K562 (cell line): ENCODE measurements at regions not wholly inside any gene's neighbourhood (a gene's known extent, or its start where the extent isn't known, plus 50 kb on each side); places are given as distances from the start of the nearest gene placed in this dataset.

Source experiments
- E4F1 ChIP-seq: fragments of 250-450 bp; sonication (Bioruptor Pico); IDR thresholded peaks from 2 replicates; pipeline ENCODE4 v1.5.0; 2021; ENCODE audit warnings: mild to moderate bottlenecking, borderline replicate concordance
- HDAC6 ChIP-seq: IDR thresholded peaks from 2 replicates; pipeline ENCODE4 v1.6.1; 2012; ENCODE audit warnings: low read depth, mild to moderate bottlenecking, control low read depth, inconsistent platforms, low read length, moderate library complexity
- HNRNPH1 ChIP-seq: fragments of 200-400 bp; formaldehyde crosslinking; optimal IDR thresholded peaks from 2 replicates; pipeline ENCODE3; 2017; ENCODE audit warnings: low read depth, mild to moderate bottlenecking, low read length, moderate library complexity
- HNRNPL ChIP-seq: fragments of 200-400 bp; formaldehyde crosslinking; IDR thresholded peaks from 2 replicates; pipeline ENCODE4 v1.6.1; 2017; ENCODE audit warnings: low read depth, mild to moderate bottlenecking, low read length
- MXI1 ChIP-seq: IDR thresholded peaks from 2 replicates; pipeline ENCODE4 v1.6.1; 2011; ENCODE audit warnings: low read depth, mild to moderate bottlenecking, improper control_type of control experiment, low read length
- NR2C2 ChIP-seq, 2 experiments: fragments of 200-800 bp in 1 of 2; sonication (Bioruptor generic) in 1 of 2; sonication (generic) in 1 of 2; formaldehyde crosslinking in 1 of 2; IDR thresholded peaks; 2 replicates each; pipeline versions ENCODE4 v1.6.1 to v1.8.0; 2016 to 2022; ENCODE audit warnings: mild to moderate bottlenecking in 1 of 2, missing compliant biosample characterization in 1 of 2, missing genetic modification characterization in 1 of 2, missing genetic modification reagents in 1 of 2
- POLR2B ChIP-seq: fragments of 450-650 bp; IDR thresholded peaks from 2 replicates; pipeline ENCODE4 v1.6.1; 2018; ENCODE audit warnings: low read depth; ENCODE audit not compliant: partially characterized antibody
- PPARD ChIP-seq: fragments of 250-450 bp; sonication (Bioruptor Pico); IDR thresholded peaks from 2 replicates; pipeline ENCODE4 v1.8.0; 2022; ENCODE audit warnings: inconsistent platforms, mild to moderate bottlenecking, moderate library complexity
- PURB ChIP-seq: sonication (generic); formaldehyde crosslinking; IDR thresholded peaks from 2 replicates; pipeline ENCODE4 v1.9.0; 2021; ENCODE audit warnings: low read depth, mild to moderate bottlenecking, missing genetic modification reagents
- RAD51 ChIP-seq: fragments of 450-650 bp; IDR thresholded peaks from 2 replicates; pipeline ENCODE4 v1.7.1; 2016; ENCODE audit warnings: low read depth, mild to moderate bottlenecking, borderline replicate concordance
- SNIP1 ChIP-seq: fragments of 450-650 bp; IDR thresholded peaks from 2 replicates; pipeline ENCODE4 v1.7.1; 2017; ENCODE audit warnings: low read depth, mild to moderate bottlenecking
- TAF15 ChIP-seq: fragments of 200-400 bp; formaldehyde crosslinking; IDR thresholded peaks from 2 replicates; pipeline ENCODE4 v1.6.1; 2017; ENCODE audit warnings: mild to moderate bottlenecking, low read depth, low read length, moderate library complexity
- ZMIZ1 ChIP-seq, 2 experiments: fragments of 150-350 bp in 1 of 2; IDR thresholded peaks; 2 replicates each; pipeline ENCODE4 v1.6.1; 2012 to 2016; ENCODE audit warnings: low read depth in 2 of 2, low read length in 2 of 2, mild to moderate bottlenecking in 1 of 2, moderate library complexity in 1 of 2
- ZNF324 ChIP-seq: fragments of 250-450 bp; sonication (Bioruptor Pico); IDR thresholded peaks from 2 replicates; pipeline ENCODE4 v1.4.0; 2020; ENCODE audit warnings: mild to moderate bottlenecking
- ZNF347 ChIP-seq: fragments of 450-650 bp; formaldehyde crosslinking; IDR thresholded peaks from 2 replicates; pipeline ENCODE4 v1.4.0; 2020; ENCODE audit warnings: low read depth, mild to moderate bottlenecking, moderate library complexity
- ZNF384 ChIP-seq: IDR thresholded peaks from 2 replicates; pipeline ENCODE4 v1.6.1; 2012; ENCODE audit warnings: low read depth, low read length, improper control_type of control experiment
- ZNF41 ChIP-seq: fragments of 250-450 bp; sonication (Bioruptor Pico); conservative IDR thresholded peaks from 2 replicates; pipeline ENCODE4 v1.4.0; 2020; ENCODE audit warnings: mild to moderate bottlenecking
- ZNF445 ChIP-seq: fragments of 250-450 bp; sonication (Bioruptor Pico); IDR thresholded peaks from 2 replicates; pipeline ENCODE4 v1.4.0; 2020; ENCODE audit warnings: low read depth, mild to moderate bottlenecking, moderate library complexity
- TF ChIP-seq, protein P1 (sequence below): sonication (generic); formaldehyde crosslinking; IDR thresholded peaks from 2 replicates; pipeline ENCODE4 v1.8.0; 2022; ENCODE audit warnings: mild to moderate bottlenecking, missing genetic modification reagents

- no peak for TF ChIP-seq E4F1 (CRISPR knock-in tag)
- no peak for TF ChIP-seq NR2C2 (CRISPR knock-in tag; IDR thresholded peaks at IDR 0.05)
- TF ChIP-seq NR2C2 (tag; IDR thresholded peaks at IDR 0.05) = peak; percentile 92
- no peak for TF ChIP-seq HNRNPH1
- TF ChIP-seq ZNF384 = no peak
- TF ChIP-seq HNRNPL = no peak
- no peak for TF ChIP-seq ZNF41 (CRISPR knock-in tag)
- TF ChIP-seq ZNF324 = no peak
- no peak for TF ChIP-seq SNIP1
- TF ChIP-seq PPARD (CRISPR knock-in tag) = no peak
- peak in 1 of 2 experiments; percentile 77; a peak in 1 of 4 replicates for TF ChIP-seq ZMIZ1 (IDR thresholded peaks at IDR 0.05; ENCODE audit: low read depth in 2 of 2, low read length in 2 of 2)
- TF ChIP-seq ZNF347 = no peak
- no peak for TF ChIP-seq PURB
- TF ChIP-seq HDAC6 = no peak
- TF ChIP-seq TAF15 = no peak
- TF ChIP-seq ZNF445 (CRISPR knock-in tag) = no peak
- TF ChIP-seq RAD51 = no peak
- TF ChIP-seq POLR2B = no peak
- TF ChIP-seq, protein P1, sequence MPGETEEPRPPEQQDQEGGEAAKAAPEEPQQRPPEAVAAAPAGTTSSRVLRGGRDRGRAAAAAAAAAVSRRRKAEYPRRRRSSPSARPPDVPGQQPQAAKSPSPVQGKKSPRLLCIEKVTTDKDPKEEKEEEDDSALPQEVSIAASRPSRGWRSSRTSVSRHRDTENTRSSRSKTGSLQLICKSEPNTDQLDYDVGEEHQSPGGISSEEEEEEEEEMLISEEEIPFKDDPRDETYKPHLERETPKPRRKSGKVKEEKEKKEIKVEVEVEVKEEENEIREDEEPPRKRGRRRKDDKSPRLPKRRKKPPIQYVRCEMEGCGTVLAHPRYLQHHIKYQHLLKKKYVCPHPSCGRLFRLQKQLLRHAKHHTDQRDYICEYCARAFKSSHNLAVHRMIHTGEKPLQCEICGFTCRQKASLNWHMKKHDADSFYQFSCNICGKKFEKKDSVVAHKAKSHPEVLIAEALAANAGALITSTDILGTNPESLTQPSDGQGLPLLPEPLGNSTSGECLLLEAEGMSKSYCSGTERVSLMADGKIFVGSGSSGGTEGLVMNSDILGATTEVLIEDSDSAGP (CRISPR knock-in tag) = no peak
- no peak for TF ChIP-seq MXI1
Measured at GRCh38 chr15:95170561-95171380, 939.4 kb downstream of the MCTP2 start (continued).
